Middle frontal gyrus (tissue), 1 donor: ENCODE measurements at regions not wholly inside any gene's neighbourhood (a gene's known extent, or its start where the extent isn't known, plus 50 kb on each side); places are given as distances from the start of the nearest gene placed in this dataset.

Source experiments
- DNase-seq: peaks from one replicate; pipeline ENCODE4 v3.0.0-alpha.2; 2015; ENCODE audit warnings: low spot score; ENCODE audit errors: extremely low spot score

DNA sequence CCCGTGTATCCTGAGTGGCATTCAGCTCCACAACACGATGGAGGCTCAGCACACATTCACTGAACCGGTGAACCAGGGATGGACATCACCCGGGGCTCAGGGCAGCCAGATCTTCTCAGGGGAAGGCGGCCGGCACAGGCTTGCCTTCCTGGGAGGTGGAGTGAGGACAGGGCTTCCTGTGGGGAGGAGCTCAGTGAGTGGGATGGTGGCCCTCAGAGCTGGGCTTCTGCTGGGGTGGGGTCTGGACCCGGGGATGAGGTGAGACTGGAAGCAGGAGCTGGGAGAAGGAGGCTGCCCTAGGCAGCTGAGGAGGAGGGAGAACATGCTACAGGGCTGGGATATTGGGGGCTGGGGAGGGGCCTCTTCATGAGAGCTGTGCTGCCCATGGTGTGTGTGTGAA lies 58.5 kb upstream of the PRR23E start:
- no peak for DNase-seq

DNA sequence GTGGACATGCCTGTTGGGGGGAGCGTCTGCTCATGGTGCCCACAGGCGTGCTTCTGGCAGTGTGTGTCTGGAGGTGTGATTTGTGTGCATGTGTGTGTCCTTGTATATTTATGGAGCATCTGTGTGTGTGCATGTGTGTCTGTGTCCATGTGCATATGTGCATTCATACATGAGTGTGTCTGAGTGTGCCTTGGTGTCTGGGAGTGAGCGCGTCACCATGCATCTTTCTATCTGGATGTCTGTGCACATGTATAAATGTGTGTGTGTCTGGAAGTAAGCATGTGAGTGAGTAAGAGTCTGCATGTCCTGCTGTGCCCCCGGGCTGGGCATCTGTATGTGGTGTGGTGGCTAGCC lies 58.1 kb upstream of the PRR23E start:
- DNase-seq: no peak

DNA sequence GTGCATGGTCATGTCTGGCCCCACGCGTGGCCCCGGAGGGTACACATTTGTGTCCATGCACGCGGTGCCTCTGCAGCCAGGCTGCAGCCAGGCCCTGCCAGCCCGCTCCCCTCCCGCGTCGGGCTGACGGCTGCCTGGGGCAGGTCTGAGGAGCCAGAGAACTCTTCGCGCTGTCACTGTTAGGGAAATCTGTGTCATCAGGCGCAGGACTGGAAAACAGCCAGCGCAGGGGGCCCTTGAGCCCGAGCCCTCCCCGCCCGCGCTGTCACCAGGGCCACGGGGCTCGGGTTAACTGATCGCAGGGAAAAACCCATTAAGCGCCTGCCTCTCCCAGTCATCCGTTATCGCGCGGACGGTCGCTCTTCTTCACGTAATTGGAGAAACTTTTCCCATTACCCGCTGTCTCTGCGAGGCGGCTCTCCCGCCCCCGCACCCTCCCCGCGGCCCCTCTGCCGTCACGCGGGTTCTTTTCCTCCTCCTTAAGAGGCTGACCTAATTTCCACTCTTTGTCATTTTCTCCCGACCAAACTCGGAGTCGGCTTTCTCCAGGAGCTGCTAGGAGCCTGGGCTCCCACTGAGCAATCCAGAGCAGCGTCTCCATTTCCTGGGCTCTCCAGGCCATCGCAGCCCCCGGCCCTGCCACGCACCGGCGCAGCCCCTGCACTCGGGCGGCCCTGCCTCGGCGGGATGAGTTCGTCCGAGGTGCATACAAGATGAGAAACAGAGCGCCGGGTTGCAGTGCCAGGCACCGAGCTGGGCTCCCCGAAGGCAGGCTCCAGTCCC lies 57.5 kb upstream of the PRR23E start:
- DNase-seq: no peak

- DNase-seq: no peak
Observed at GRCh38 chr3:127136024-127136600, 56.8 kb upstream of the PRR23E start.

DNA sequence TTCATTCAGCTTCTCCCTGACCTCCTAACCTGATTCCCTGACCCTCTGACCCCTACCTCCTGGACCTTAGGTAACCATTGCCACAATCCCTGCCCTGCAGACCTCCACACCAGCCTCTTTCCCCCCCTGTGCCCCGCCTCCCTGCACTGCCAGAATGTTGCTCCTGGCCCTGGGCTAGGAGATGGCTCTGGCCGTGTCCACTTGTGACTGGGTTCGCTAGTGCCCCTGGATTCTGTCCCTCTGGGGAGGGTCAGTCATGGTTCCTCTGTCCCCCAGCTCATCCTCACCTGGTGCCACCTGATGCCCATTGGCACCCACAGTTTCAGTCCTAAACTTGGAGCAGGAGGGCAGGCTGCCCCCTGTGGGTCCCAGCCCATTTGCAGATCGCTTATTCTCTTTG lies 56.2 kb upstream of the PRR23E start:
- DNase-seq: no peak

DNA sequence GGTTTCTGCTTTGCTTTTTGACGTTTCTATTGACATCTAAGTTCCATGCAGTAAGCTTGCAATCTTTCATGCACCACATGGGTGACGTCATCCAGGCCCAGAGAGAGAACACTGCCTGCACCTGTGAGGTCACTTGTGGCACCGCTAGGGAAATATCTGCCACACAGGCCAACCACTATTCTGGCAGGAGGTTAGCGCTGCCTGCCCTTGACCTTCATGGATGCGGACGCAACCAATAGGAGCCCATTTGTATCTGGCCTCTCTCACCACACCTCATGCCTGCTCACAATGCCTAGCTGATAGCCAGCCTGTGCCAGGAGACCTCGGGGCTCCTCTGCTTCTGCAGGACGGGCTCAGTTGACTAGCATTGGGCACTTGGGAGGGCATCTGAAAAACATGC lies 55.8 kb upstream of the PRR23E start:
- no peak for DNase-seq

GRCh38 chr3:127137757-127138536 lies 55.0 kb upstream of the PRR23E start:
- DNase-seq: no peak

DNA sequence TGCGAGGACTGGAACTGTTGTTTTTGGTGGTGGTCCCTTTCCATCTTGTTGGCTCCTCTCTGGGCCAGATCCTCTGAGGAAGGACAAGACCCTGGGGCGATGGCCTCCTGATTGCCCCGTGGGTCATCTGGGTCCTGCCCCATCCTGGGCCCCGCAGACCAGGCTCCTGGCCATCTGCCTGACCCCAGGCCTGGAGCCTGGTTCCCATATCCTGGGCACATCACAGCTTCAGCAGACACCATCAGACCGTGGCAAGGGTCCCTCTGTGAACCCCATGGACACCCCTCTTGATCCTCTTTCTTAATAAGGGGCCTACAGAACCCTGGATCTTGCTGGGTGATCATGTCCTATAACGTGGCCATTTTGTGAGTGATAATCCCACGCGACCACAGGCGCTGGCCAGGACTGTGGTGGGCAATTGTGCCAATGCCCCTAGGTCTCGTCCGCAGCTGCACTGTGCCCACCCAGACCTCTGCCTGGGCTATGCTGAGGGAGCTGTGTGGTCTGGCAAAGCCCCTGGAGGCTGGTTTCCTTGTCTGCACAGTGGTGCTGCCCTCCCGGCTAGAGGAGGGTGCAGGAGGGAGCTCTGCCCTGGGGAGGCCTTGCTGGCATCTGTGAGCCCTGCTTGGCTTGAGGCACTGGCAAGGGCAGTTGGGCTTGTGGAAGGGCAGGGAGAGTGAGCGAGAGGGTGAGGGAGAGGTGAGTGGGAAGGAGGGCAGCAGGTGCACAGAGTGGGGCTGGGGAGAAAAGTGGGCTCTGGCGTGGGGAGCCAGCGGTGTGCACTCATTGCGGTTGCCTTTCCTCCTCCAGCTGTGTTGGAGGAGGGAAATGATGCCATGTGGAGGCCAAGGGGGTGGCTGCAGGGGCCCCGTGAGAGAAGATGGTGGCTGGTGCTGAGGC lies 53.1 kb upstream of the PRR23E start:
- DNase-seq: no peak

GRCh38 chr3:127140501-127141460 lies 52.1 kb upstream of the PRR23E start:
- no peak for DNase-seq

DNA sequence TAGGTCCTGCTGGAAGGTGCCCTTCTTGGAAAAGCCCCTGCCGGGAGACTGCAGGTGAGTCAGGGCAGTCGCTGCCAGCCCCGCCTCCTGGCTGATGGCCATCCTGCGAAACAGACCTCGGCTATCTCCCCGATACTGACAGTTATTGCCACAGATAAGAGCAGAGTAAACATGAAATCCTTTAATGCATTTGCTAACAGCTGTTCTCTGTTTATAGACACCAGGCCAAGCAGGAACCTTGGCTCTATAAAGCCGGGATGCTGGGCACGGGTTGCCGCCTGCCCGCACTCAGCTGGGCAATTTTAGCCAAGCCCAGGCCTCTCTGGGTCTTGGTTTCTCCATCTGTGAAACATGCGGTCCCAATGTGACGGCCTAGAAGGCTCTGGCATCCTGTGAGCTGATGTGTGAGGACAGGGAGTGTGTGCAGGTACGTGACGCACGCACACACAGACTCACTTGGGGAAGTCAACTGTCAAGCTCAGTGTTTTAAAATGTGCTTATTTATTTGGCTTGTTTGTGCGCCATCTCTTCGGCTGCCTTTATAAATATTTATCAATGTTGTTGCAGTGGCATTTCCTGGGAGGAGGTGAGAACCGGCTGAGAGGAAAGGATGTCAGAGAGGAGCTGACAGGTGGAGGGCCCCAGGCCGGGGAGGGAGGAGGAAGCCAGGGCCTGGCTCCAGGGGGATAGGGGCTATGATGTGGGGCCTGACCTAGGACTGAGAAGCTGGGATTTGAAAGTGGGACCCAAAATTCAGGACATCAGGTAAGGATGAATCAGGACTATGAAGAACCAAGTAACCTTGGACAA lies 50.8 kb upstream of the PRR23E start:
- no peak for DNase-seq
